ENCODE measurements at regions not wholly inside any gene's neighbourhood (a gene's known extent, or its start where the extent isn't known, plus 50 kb on each side); places are given as distances from the start of the nearest gene placed in this dataset.

GRCh38 chr20:19885939-19886660 is 128.0 kb downstream of the RIN2 start:
- no peaks in the 10 kb centered on the region for H4K20me1 ChIP-seq (ENCODE audit: insufficient read depth, low read length, poor library complexity, severe bottlenecking)
- H3K9ac ChIP-seq (ENCODE audit: low read depth, low read length, poor library complexity, severe bottlenecking), result no peak overlapping the region
- no peaks in the 10 kb centered on the region for H3K9me2 ChIP-seq (replicated peaks; ENCODE audit: low read depth, low read length)
- no peak for TF ChIP-seq EZH2phosphoT487 (IDR thresholded peaks at IDR 0.05; ENCODE audit: borderline replicate concordance)
- TF ChIP-seq, protein P1, sequence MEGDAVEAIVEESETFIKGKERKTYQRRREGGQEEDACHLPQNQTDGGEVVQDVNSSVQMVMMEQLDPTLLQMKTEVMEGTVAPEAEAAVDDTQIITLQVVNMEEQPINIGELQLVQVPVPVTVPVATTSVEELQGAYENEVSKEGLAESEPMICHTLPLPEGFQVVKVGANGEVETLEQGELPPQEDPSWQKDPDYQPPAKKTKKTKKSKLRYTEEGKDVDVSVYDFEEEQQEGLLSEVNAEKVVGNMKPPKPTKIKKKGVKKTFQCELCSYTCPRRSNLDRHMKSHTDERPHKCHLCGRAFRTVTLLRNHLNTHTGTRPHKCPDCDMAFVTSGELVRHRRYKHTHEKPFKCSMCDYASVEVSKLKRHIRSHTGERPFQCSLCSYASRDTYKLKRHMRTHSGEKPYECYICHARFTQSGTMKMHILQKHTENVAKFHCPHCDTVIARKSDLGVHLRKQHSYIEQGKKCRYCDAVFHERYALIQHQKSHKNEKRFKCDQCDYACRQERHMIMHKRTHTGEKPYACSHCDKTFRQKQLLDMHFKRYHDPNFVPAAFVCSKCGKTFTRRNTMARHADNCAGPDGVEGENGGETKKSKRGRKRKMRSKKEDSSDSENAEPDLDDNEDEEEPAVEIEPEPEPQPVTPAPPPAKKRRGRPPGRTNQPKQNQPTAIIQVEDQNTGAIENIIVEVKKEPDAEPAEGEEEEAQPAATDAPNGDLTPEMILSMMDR (conservative IDR thresholded peaks at IDR 0.05; ENCODE audit: low read length), result no peak
- no peaks in the 10 kb centered on the region for H3K36me3 ChIP-seq (ENCODE audit: insufficient read depth, low read length)
- no peak overlapping the region for H3K4me3 ChIP-seq (ENCODE audit: low read length, poor library complexity, severe bottlenecking)
- no peak overlapping the region for H3K4me2 ChIP-seq (ENCODE audit: low read depth, low read length, poor library complexity, severe bottlenecking)
- H3K9me3 ChIP-seq (ENCODE audit: insufficient read depth, low read depth, low read length), result no peaks in the 10 kb centered on the region
- H3F3A ChIP-seq (ENCODE audit: low read depth), result no peaks in the 10 kb centered on the region
- H3K79me2 ChIP-seq (ENCODE audit: insufficient read depth, low read length), result no peaks in the 10 kb centered on the region
- no peaks in the 10 kb centered on the region for H3K27me3 ChIP-seq (ENCODE audit: insufficient read depth, low read length, poor library complexity, severe bottlenecking)
- H3K4me1 ChIP-seq (ENCODE audit: insufficient read depth, low read length, poor library complexity, severe bottlenecking), result no peaks in the 10 kb centered on the region
- no peak overlapping the region for H2AFZ ChIP-seq (ENCODE audit: low read length)

- TF ChIP-seq EZH2phosphoT487 (IDR thresholded peaks at IDR 0.05; ENCODE audit: borderline replicate concordance), result no peak
- TF ChIP-seq, protein P1 (conservative IDR thresholded peaks at IDR 0.05; ENCODE audit: low read length), result no peak; the same call in 1 of the 2 replicates
- no peak overlapping the region for H3K4me2 ChIP-seq (ENCODE audit: low read depth, low read length, poor library complexity, severe bottlenecking)
- H3K27me3 ChIP-seq (ENCODE audit: insufficient read depth, low read length, poor library complexity, severe bottlenecking), result no peaks in the 10 kb centered on the region
- no peaks in the 10 kb centered on the region for H3K9me3 ChIP-seq (ENCODE audit: insufficient read depth, low read depth, low read length)
- no peaks in the 10 kb centered on the region for H3K9me2 ChIP-seq (replicated peaks; ENCODE audit: low read depth, low read length)
- H3K4me1 ChIP-seq (ENCODE audit: insufficient read depth, low read length, poor library complexity, severe bottlenecking), result no peaks in the 10 kb centered on the region
- H4K20me1 ChIP-seq (ENCODE audit: insufficient read depth, low read length, poor library complexity, severe bottlenecking), result no peaks in the 10 kb centered on the region
- H3K9ac ChIP-seq (ENCODE audit: low read depth, low read length, poor library complexity, severe bottlenecking), result no peak overlapping the region
- no peaks in the 10 kb centered on the region for H3K79me2 ChIP-seq (ENCODE audit: insufficient read depth, low read length)
- H3F3A ChIP-seq (ENCODE audit: low read depth), result no peaks in the 10 kb centered on the region
- H2AFZ ChIP-seq (ENCODE audit: low read length), result no peak overlapping the region
- H3K4me3 ChIP-seq (ENCODE audit: low read length, poor library complexity, severe bottlenecking), result no peak overlapping the region
- no peaks in the 10 kb centered on the region for H3K36me3 ChIP-seq (ENCODE audit: insufficient read depth, low read length)
These were observed 128.7 kb downstream of the RIN2 start for GRCh38 chr20:19886661-19887288.

DNA sequence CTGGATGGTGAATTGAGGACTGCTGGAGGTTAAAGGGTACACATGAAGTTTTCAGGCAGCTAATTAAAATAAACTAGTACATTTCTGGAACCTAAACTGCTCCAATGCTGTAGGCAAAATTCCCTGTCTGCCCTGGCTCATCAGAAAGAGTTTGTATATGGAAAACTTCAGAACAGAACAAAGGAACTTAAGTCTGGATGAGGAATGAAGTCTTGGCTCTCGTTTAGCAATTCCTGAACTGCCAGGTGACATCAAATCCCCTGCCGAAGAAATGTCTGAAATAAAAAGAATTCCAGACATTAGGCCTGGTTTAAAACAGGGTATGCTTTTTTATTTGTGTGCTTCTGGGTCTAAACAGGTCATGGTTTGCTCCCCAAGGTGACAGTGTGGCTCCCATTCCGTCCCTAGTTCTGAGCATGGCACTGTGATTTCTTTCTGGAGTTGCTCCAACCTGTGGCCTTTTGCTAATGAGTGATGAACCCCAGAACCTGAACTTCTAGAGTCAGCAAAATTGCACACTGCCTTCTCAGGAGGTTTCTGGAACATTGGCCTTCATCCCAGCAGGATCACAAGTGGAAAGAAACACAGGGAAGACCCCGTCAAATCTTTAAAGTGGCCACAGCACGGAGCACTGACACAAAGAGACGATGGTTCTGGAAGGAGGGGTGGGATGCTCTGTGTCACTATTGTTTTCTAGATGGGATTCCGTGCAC is 129.4 kb upstream of the NAA20 start:
- no peaks in the 10 kb centered on the region for H4K20me1 ChIP-seq (ENCODE audit: insufficient read depth, low read length, poor library complexity, severe bottlenecking)
- H2AFZ ChIP-seq (ENCODE audit: low read length), result no peak overlapping the region
- H3K9ac ChIP-seq (ENCODE audit: low read depth, low read length, poor library complexity, severe bottlenecking), result no peak overlapping the region
- no peak overlapping the region for H3K4me2 ChIP-seq (ENCODE audit: low read depth, low read length, poor library complexity, severe bottlenecking)
- no peaks in the 10 kb centered on the region for H3K9me2 ChIP-seq (replicated peaks; ENCODE audit: low read depth, low read length)
- H3K36me3 ChIP-seq (ENCODE audit: insufficient read depth, low read length), result no peaks in the 10 kb centered on the region
- TF ChIP-seq EZH2phosphoT487 (IDR thresholded peaks at IDR 0.05; ENCODE audit: borderline replicate concordance), result no peak
- TF ChIP-seq, protein P1 (conservative IDR thresholded peaks at IDR 0.05; ENCODE audit: low read length), result no peak
- H3F3A ChIP-seq (ENCODE audit: low read depth), result no peaks in the 10 kb centered on the region
- no peaks in the 10 kb centered on the region for H3K9me3 ChIP-seq (ENCODE audit: insufficient read depth, low read depth, low read length)
- no peaks in the 10 kb centered on the region for H3K27me3 ChIP-seq (ENCODE audit: insufficient read depth, low read length, poor library complexity, severe bottlenecking)
- no peaks in the 10 kb centered on the region for H3K4me1 ChIP-seq (ENCODE audit: insufficient read depth, low read length, poor library complexity, severe bottlenecking)
- H3K79me2 ChIP-seq (ENCODE audit: insufficient read depth, low read length), result no peaks in the 10 kb centered on the region
- H3K4me3 ChIP-seq (ENCODE audit: low read length, poor library complexity, severe bottlenecking), result no peak overlapping the region

Data from Loucy (cell line).